ENCODE measurements at regions not wholly inside any gene's neighbourhood (a gene's known extent, or its start where the extent isn't known, plus 50 kb on each side); places are given as distances from the start of the nearest gene placed in this dataset.

- TF ChIP-seq CTCF (IDR thresholded peaks at IDR 0.05 in 2 of 3, conservative IDR thresholded peaks at IDR 0.05 in 1 of 3; ENCODE audit: borderline replicate concordance in 1 of 3, insufficient read depth in 1 of 3, low read depth in 2 of 3, low read length in 2 of 3) (no peak), SP1 (IDR thresholded peaks at IDR 0.05; ENCODE audit: low read depth) (no peak), POLR2AphosphoS5 (IDR thresholded peaks at IDR 0.05; ENCODE audit: low read depth, low read length) (no peak), TCF7L2 (IDR thresholded peaks at IDR 0.05; ENCODE audit: borderline replicate concordance, extremely low read depth, insufficient read depth, insufficient read length) (no peak), YY1 (IDR thresholded peaks at IDR 0.05; ENCODE audit: extremely low read depth, insufficient replicate concordance, low read depth, low read length) (no peak), RAD21 (IDR thresholded peaks at IDR 0.05; ENCODE audit: low read depth) (no peak), CEBPB (IDR thresholded peaks at IDR 0.05; ENCODE audit: low read depth) (no peak), MAX (IDR thresholded peaks at IDR 0.05) (no peak), POLR2A (IDR thresholded peaks at IDR 0.05; ENCODE audit: borderline replicate concordance, extremely low read depth, insufficient read depth, insufficient read length) (no peak), ZFX (IDR thresholded peaks at IDR 0.05) (peak; percentile 24; the same call in 1 of the 2 replicates), ATF3 (IDR thresholded peaks at IDR 0.05) (no peak), CBX3 (IDR thresholded peaks at IDR 0.05; ENCODE audit: low read depth) (no peak)
Measured at GRCh38 chr15:100712226-100712625, 109.8 kb downstream of the ASB7 start.
